ENCODE measurements at regions not wholly inside any gene's neighbourhood (a gene's known extent, or its start where the extent isn't known, plus 50 kb on each side); places are given as distances from the start of the nearest gene placed in this dataset.

DNA sequence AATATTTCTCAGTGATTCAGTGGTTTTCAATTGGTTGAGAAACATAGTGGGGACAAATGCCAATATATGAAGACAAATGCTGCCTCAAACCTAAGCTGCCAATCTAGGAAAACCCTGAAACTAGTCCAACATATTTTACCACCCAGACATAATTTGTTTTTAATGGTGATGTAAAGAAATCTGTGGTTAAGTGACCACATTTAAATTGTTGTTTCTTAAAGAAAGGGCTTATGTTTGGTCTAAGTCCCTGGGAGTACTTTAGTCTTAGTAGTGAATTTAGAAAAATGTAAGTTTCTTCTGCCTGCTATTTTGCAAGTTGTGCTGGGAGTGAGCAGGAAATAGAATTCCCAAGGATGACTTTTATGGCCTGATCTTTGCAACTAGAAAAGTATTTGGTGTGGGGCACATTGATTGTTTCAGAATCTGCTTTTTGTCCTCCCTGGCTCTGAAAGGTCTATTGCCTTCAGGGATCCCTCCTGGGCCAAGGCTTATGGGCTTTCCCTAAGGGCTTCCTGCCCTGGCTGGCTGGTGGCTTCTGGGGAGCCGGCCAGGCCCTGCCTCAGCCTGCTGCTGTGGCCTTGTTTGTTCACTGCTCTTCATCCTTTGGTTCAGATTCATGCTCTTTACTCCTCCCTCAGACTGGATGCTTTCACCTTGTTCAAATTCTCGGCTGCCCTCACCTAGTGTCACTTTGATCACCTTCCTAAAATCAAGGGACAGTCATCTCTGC, 169.8 kb upstream of the JADE1 start:
- H3K4me3 ChIP-seq (ENCODE audit: low read length) = no peak overlapping the region
- DNase-seq (ENCODE audit: low read depth) = peak; percentile 67
- TF ChIP-seq, protein P1, sequence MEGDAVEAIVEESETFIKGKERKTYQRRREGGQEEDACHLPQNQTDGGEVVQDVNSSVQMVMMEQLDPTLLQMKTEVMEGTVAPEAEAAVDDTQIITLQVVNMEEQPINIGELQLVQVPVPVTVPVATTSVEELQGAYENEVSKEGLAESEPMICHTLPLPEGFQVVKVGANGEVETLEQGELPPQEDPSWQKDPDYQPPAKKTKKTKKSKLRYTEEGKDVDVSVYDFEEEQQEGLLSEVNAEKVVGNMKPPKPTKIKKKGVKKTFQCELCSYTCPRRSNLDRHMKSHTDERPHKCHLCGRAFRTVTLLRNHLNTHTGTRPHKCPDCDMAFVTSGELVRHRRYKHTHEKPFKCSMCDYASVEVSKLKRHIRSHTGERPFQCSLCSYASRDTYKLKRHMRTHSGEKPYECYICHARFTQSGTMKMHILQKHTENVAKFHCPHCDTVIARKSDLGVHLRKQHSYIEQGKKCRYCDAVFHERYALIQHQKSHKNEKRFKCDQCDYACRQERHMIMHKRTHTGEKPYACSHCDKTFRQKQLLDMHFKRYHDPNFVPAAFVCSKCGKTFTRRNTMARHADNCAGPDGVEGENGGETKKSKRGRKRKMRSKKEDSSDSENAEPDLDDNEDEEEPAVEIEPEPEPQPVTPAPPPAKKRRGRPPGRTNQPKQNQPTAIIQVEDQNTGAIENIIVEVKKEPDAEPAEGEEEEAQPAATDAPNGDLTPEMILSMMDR (conservative IDR thresholded peaks at IDR 0.05; ENCODE audit: low read length) = no peak

DNA sequence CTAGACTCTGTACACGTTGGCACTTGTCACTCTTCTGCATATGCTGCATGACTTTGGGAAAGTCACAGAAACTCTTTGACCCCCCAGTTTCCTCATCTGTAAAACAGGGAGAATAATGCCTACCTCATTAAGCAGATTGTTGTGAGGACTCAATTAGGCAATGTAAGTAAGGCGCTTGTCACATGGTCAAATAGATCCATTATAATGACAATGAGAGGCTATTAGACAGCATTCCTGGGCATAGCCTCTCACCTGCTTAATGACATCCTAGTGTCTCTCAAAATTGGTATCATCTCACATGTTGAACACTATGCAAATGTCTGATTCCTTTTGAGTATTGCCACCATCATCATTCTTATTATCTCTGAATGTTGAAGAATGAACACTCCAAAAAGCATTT, 172.6 kb upstream of the JADE1 start:
- TF ChIP-seq, protein P1 (conservative IDR thresholded peaks at IDR 0.05; ENCODE audit: low read length) = no peak
- H3K4me3 ChIP-seq (ENCODE audit: low read length) = no peak overlapping the region
- no peak for DNase-seq (ENCODE audit: low read depth)

DNA sequence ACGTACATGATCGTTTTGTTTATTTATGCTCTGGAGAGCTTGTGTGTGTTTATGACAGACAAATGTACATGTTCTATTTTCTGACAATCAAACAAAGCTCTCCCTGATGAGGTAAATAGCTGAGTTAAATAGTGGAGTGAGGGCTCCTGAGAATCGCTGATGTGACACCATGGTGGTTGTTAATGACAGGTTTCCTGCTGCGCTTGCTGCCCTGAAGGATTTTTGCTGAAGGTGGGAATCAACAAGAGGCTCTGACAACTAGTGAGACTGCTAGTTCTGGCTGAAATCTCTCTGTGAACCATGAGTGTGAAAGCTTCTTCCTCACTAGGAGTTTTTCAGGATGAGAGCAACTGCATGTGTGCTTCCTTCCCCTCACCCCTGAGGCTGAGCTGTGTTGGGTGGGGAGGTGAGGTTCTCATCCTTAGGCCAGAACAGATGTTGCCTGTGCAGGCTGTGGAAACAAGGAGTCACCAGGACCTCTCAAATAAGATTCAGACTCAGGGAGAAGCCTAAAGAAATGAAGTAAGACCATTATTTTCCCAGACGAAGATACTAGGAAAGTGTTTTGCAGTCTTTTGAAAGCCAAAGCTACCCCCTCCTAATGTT, 173.4 kb upstream of the JADE1 start:
- DNase-seq (ENCODE audit: low read depth) = peak; percentile 16
- TF ChIP-seq, protein P1 (conservative IDR thresholded peaks at IDR 0.05; ENCODE audit: low read length) = no peak
- no peak overlapping the region for H3K4me3 ChIP-seq (ENCODE audit: low read length)

DNA sequence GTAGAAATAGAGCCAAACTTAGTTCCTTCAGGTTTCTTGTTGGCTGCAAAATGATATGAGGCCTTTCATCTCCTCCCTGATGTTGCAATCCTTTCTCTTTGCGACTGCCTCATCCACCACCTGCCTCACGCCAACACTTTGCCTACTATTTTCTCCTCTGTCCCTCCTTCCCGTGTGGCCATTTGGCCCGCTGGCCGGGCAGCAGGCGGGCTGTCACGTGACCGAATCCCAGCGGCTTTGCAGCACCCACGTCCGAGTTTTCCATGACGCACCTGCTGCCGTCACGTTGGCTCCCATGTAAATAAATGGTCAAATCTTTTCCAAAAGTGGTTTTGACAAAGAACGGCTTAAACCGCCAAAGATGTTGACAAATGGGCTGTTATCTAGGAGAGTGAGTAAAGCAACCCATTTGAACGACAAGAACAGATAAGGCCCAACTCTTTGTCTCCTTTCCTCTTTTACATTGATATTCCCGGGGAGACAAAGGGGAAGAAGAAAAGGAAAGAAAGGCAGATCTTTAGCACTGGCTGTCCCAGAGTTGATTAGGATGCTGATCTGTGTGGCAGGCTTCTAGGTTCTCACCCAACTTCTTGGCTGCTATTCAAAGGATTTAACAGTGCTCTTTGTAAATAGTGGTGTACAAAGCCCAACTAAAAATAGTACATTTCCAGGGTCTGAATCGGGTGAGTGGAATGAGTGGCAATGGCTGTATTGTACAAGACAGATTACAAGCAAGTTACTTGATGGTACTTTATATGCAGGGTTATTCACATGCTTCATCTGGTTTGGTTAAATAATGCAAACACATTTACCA, 174.2 kb upstream of the JADE1 start:
- no peak overlapping the region for H3K4me3 ChIP-seq (ENCODE audit: low read length)
- TF ChIP-seq, protein P1 (conservative IDR thresholded peaks at IDR 0.05; ENCODE audit: low read length) = no peak
- peak; percentile 16 for DNase-seq (ENCODE audit: low read depth)

DNA sequence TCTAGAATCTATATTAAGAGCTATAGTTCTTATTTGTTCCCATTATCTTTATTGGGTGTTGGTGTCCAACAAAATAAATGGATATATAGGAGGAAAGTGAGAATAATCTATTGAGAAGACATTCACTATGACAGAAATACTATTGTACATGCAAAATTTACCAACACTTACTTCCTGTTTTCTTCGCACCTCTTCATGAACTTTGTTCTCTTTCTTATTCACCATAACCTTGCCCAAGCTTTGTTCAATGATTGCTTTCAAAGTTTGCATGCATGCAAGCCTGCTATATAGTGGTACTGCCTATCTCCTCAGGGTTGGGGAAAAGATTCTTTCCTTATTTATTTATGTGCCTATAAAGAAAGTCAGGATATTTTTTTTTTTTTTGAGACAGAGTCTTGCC, 176.4 kb upstream of the JADE1 start:
- no peak for DNase-seq (ENCODE audit: low read depth)
- H3K4me3 ChIP-seq (ENCODE audit: low read length) = no peak overlapping the region

DNA sequence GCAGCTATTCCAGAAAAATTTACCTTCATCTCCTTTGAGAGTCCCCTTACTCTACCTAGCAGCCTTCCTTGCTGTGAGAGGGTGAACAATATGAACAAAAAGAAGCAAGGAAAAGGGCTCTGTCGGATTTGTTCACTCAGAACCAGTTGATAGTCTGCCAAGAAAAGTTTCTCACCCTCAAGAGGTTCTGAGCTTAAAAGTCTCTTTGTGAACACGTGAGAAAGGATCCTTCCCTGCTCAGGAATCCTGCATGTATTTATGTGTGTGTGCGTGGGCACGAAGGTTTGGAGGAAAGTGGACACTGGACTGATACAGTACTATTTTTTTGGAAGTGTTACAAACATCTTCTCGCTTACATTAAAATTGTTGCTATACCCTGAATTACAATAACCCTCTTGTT, 178.6 kb upstream of the JADE1 start:
- TF ChIP-seq, protein P1 (conservative IDR thresholded peaks at IDR 0.05; ENCODE audit: low read length) = no peak
- H3K4me3 ChIP-seq (ENCODE audit: low read length) = no peak overlapping the region
- DNase-seq (ENCODE audit: low read depth) = peak; percentile 21

More for the DNA sequence above, 176.4 kb upstream of the JADE1 start:
- TF ChIP-seq, protein P1 (conservative IDR thresholded peaks at IDR 0.05; ENCODE audit: low read length) = no peak
